ENCODE measurements at regions not wholly inside any gene's neighbourhood (a gene's known extent, or its start where the extent isn't known, plus 50 kb on each side); places are given as distances from the start of the nearest gene placed in this dataset.

DNA sequence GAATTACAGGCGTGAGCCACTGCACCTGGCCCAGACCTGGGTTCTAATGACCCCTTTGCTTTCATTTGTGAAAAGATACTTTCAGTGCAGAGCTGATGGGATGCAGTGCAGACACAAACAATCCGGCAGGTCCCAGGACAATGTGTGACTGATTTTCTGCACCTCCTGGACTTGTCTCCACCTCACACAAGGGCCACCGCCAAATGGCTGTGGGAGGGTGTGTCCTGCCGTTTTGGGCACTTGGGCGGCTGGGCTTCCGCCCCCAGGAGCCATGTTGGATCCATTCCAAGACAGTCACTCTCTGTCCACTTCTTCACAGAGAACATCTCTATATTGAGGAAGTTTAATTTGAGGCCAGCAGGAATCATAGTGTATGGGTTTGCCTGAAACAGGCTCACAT lies 112.3 kb upstream of the ZNF507 start:
- TF ChIP-seq, protein P1, sequence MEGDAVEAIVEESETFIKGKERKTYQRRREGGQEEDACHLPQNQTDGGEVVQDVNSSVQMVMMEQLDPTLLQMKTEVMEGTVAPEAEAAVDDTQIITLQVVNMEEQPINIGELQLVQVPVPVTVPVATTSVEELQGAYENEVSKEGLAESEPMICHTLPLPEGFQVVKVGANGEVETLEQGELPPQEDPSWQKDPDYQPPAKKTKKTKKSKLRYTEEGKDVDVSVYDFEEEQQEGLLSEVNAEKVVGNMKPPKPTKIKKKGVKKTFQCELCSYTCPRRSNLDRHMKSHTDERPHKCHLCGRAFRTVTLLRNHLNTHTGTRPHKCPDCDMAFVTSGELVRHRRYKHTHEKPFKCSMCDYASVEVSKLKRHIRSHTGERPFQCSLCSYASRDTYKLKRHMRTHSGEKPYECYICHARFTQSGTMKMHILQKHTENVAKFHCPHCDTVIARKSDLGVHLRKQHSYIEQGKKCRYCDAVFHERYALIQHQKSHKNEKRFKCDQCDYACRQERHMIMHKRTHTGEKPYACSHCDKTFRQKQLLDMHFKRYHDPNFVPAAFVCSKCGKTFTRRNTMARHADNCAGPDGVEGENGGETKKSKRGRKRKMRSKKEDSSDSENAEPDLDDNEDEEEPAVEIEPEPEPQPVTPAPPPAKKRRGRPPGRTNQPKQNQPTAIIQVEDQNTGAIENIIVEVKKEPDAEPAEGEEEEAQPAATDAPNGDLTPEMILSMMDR (IDR thresholded peaks at IDR 0.05): no peak
- no peak for TF ChIP-seq POLR2AphosphoS5 (IDR thresholded peaks at IDR 0.05; ENCODE audit: insufficient read depth in 1 of 2, low read depth in 1 of 2)
